Fibroblast of skin of left quadriceps (primary cell): ENCODE measurements at regions not wholly inside any gene's neighbourhood (a gene's known extent, or its start where the extent isn't known, plus 50 kb on each side); places are given as distances from the start of the nearest gene placed in this dataset.
"Not testable (repeated sequence)": the region's sequence is repeated elsewhere in the genome, so short reads cannot be mapped to it uniquely, and the experiment has no call there.

ENCODE experiments used
- DNase-seq, 2 experiments: peaks; one replicate each; pipeline ENCODE4 v3.0.0-alpha.2; 2013; ENCODE audit warnings: low read depth in 2 of 2

- no peak for DNase-seq
These were observed 691.9 kb downstream of the RFPL4B start for GRCh38 chr6:113039005-113039404.

- DNase-seq: peak; percentile 85 to 86
These were observed 700.0 kb downstream of the RFPL4B start for GRCh38 chr6:113047148-113047547.

GRCh38 chr6:113047932-113048331 is 700.8 kb downstream of the RFPL4B start:
- peak in 1 of 2 experiments; percentile 50 for DNase-seq

GRCh38 chr6:113048741-113049140 is 701.6 kb downstream of the RFPL4B start:
- no peak for DNase-seq

GRCh38 chr6:113049190-113049589 is 702.1 kb downstream of the RFPL4B start:
- DNase-seq: no peak

GRCh38 chr6:113050010-113050858 is 703.1 kb downstream of the RFPL4B start:
- peak; percentile 87 to 90 for DNase-seq

GRCh38 chr6:113050979-113051378 is 703.8 kb downstream of the RFPL4B start:
- no peak for DNase-seq

GRCh38 chr6:113052506-113052905 is 705.4 kb downstream of the RFPL4B start:
- no peak for DNase-seq

GRCh38 chr6:113055061-113055460 is 707.9 kb downstream of the RFPL4B start:
- DNase-seq: peak; percentile 53 to 63

GRCh38 chr6:113055998-113056397 is 708.9 kb downstream of the RFPL4B start:
- no peak for DNase-seq

- DNase-seq: no peak
These were observed 710.5 kb downstream of the RFPL4B start for GRCh38 chr6:113057567-113058053.

- DNase-seq: no peak
These were observed 713.5 kb downstream of the RFPL4B start for GRCh38 chr6:113060664-113061063.

GRCh38 chr6:113065611-113066010 is 718.5 kb downstream of the RFPL4B start:
- DNase-seq: no peak

- no peak for DNase-seq
These were observed 720.6 kb downstream of the RFPL4B start for GRCh38 chr6:113067612-113068275.

GRCh38 chr6:113068570-113068969 is 721.4 kb downstream of the RFPL4B start:
- no peak for DNase-seq

- not testable (repeated sequence) for DNase-seq
These were observed 723.6 kb downstream of the RFPL4B start for GRCh38 chr6:113070681-113071080.

GRCh38 chr6:113073611-113074191 is 726.6 kb downstream of the RFPL4B start:
- peak; percentile 57 to 65 for DNase-seq

GRCh38 chr6:113076116-113076515 is 729.0 kb downstream of the RFPL4B start:
- no peak for DNase-seq

GRCh38 chr6:113076816-113077215 is 729.7 kb downstream of the RFPL4B start:
- DNase-seq: no peak

- DNase-seq: no peak
These were observed 730.7 kb downstream of the RFPL4B start for GRCh38 chr6:113077794-113078193.

GRCh38 chr6:113078791-113079190 is 731.7 kb downstream of the RFPL4B start:
- DNase-seq: no peak

GRCh38 chr6:113082745-113083144 is 735.6 kb downstream of the RFPL4B start:
- DNase-seq: peak; percentile 62 to 69

GRCh38 chr6:113083947-113084346 is 736.8 kb downstream of the RFPL4B start:
- no peak for DNase-seq
